T1000 (cell line): ENCODE measurements at regions not wholly inside any gene's neighbourhood (a gene's known extent, or its start where the extent isn't known, plus 50 kb on each side); places are given as distances from the start of the nearest gene placed in this dataset.

Experiments used
- DNase-seq: peaks from one replicate; lab custom pipeline; 2025; ENCODE audit warnings: mixed read lengths; lab: John Stamatoyannopoulos, UW

DNA sequence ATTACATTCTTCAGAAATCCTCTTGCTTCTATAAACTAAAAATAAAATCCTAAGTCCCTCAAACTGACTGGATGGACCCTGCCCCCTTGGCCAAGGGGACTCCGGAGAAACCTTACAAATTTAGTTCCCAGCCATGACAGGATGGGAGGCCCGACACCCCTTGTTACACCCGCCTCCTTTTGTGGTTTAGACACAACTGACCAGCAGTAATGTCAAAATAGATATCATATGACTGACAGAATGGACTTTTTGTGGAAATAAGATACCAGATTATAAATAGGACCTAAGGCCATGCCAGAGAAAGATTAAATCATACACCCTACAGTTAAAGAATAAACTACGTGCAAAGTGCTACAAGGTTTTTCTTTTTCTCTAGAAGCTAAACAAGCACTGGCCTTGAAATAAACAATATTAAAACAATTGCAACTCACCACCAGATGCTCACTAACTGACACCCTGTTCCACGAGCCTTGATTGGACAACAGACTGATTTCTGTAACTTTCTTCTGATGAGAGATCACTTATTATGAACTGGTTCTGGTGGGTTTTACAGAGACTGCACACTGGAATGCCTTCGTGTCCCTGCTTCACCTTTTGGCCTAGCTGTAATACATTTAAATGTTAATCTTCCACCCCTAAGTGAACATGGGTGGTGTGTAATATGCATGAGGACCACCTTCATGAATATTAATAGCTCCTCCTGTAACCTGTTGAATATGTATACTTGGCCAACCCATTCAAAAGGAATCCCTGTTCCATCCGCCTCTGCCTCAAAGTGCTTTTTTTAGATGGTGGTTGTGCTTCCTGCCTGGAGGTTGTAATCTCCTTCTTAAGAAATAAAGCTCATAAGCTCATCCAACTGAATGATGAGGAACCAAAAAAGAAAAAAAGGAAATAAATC, 99.6 kb downstream of the ODF2L start:
- DNase-seq: no peak

DNA sequence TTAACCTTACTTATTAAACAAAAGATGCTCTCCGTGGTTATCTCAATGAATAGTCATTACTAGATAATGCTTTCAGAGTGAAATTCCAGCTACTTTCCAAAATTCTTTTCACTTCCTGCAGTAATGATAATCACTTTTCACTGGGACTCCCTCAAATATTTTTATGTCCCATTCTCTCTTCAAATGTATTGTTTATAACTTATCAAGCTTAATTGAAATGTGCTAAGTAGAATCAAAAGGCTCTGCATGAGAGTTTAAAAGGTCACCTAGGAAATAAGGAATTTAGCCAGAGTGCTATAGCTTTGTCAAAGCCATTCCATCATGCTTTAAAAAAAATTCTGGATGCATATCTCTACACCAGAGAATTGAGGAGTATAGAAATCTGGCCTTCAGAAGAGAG, 106.4 kb downstream of the ODF2L start:
- no peak for DNase-seq

DNA sequence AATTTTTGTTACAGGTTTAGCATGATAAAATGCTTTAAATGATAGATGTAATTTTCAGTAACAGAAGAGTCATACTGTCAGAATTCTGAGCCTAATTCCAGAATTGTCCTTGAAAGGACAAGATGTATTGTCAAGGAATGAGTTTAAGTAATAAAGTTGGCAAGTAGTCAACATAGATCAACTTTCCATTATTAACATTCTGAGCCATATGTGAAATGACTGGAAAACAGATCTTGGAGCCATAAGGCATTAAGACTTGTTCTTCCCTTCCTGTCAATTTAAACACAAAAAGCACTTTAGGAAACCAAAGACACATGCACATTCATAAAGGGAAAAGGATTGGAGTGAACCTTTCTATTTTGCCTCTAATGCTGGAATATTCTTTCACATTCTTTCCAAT, 107.0 kb downstream of the ODF2L start:
- DNase-seq: no peak

DNA sequence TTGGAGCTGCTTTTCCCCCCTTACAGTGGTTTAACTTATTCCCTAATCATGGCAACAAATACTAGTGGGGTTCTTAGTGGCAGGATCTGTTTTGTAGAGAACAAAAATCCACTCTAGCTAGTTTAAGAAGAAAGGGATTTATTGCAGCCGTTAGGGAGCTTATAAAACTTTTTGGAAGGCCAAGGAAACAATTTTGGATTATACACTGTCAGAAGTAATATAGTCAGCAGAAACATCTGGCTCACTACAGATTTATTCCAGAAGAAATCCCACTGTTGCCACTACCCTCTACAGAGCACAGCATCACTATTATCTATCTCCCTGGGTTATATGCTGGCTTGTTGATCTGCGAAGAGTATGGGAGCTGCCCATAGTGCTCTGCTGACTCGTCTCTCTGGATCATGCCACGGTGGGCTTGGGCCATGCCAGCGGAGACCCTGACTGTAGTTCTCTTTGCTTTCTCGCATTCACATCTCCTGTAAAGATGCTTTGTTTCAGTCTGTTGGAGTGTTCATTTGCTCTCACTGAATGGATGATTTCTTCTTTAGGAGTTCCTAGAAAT, 107.5 kb downstream of the ODF2L start:
- no peak for DNase-seq

DNA sequence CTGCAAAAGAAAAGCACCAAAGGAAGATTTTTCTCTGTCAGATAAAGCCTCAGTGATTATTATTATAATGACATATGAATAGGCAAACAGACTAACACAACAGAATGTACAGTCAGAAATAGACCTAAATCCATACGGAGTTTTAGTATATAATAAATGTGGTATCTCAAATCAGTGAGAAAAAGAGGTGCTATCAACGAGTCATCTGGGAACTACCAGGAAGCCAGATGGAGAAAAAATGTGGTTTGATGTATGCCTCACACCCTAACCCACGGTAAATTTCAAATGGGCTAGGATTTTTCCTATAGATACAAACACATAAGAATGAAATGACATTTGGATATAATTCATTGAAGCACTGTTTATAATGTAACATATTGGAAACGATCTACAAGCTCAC, 110.3 kb downstream of the ODF2L start:
- no peak for DNase-seq

DNA sequence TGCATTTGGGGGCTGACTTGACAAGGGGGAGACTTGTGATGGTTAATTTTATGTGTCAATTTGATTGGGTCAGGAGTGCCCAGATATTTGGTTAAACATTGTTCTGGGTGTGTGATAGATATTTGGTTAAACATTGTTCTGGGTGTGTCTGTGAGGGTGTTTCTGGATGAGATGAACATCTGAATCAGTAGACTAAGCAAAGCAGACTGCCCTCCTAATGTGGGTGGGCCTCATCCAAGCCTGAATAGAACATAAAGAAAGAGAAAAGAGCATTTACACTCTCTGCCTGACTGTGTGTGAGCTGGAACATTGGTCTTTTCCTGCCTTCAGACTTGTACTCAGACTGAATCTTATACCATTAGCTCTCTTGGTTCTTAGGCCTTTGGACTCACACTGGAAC, 113.5 kb downstream of the ODF2L start:
- no peak for DNase-seq

DNA sequence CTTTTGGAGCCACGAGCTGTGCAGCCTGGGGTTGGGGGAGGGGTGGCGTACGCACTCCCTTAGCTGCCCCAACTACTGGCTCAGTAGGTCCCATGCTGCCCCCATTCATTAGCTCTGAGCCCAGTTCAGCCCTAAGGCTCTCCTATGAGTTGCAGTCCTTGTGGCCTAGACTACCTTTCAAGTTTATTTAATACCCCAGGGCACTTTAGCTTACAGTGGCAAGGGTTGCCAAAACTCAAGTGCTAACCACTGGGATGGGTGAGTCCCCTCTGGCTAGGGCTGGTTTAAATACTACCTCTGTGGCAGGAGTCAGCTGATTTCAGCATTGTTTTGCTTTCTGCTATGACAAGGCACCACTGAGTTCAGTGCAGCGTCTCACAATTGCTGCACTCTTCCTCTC, 118.2 kb downstream of the ODF2L start:
- DNase-seq: no peak

DNA sequence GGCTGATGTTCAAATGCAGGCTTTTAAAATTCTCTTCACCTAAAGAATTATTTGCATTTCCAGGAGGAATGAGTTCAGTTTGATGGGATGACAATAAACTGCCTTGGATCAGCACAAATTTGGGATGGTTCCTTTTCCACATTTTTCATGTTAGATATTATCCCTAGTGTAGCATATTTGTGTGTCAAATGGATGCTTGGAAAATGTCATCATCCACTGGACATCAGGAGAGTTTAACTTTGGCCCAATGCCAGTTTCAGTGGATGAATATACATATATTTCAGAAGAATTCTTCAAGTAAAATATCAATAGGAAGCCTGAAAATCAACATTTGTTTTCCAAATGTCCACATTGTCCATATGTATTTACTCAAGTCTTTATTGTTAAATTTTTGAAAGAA, 116.5 kb upstream of the COL24A1 start:
- DNase-seq: no peak

DNA sequence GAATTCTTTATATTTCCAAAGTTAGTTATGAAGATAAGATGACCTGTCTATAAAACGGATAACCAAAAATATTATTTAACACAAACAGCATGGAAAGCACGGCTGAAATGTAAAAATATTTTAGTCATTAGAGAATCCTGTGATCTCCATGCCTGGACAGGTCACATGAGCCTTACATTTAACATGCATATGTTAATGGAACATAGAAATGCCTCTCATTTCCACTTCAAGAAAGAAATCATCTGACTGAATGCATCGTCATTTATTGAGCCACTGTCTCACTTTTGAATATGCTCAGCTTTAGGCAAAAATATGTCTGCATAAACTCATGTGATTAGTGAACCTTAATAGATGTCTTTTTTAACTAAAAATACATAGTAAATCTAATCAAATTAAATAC, 115.5 kb upstream of the COL24A1 start:
- DNase-seq: no peak

DNA sequence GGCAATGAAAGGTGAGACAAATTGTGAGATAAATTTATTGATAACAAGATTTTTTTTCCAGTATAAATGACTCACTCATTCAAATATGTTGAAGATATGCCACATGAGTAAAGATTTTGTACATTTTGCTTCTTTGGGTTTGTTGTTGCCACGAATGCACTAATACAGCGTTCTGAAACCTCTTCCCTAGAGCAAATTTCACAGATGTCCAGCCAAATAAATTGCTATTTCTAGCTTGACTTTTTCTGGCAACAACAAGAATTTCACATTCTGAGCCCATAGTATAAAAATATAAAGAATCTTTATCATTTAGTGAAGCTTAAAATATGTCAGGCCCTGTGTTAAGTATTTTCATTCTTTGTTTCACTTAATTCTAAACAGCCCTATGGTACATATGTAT, 114.5 kb upstream of the COL24A1 start:
- no peak for DNase-seq

DNA sequence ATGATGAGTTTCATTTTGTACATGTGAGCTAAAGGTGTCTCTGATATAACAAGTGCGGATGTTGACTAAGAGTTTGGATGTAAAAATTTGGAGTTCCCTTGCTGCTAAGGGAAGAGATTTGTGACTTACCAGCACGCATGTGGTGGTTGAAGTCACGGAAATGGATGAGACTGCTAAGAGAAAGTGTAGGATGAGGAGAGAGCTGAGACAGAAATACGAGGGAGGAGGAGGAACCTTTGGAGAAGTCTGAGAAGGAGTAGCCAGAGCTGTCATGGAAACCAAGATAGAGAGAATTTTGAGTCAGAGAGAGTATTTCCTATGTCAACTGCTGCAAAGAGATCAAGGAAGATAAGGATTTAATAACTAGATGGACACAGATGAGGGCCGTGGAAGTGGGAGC, 106.5 kb upstream of the COL24A1 start:
- no peak for DNase-seq

DNA sequence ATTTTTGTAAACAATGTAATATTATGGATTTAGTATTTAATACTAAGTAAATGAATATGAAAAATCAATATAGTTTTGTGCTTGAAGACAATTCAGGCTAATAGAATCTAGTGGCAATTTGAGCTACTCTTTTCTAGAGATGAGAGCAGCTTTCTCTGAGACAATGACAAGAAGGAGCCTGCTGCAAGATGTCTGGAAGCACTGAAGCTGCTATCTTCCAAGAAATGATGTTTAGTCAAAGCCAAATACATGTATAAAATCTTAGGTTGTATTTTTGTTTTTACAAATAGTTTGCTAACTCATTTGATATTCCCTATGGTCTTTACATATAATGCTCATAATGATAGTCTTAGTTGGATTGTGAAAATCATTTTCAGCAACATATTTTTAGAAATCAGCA, 103.9 kb upstream of the COL24A1 start:
- no peak for DNase-seq

DNA sequence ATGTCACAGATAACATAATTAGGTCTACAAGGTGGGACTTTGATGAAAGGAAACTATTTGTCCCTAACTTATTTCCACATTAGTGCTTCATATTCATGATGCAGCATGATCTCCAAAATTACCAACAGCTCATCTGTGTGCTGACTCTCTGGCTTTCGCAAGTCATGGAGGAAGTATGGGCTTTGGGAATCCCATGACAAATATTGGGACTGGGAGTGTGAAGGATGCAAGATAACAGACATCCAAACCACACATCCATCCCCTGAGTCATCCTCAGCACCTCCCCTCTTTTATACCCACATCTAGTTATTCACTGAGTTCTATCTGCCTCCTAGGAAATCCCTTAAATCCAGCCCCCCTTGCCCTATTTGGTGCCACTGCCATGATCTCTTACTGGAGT, 102.8 kb upstream of the COL24A1 start:
- no peak for DNase-seq

DNA sequence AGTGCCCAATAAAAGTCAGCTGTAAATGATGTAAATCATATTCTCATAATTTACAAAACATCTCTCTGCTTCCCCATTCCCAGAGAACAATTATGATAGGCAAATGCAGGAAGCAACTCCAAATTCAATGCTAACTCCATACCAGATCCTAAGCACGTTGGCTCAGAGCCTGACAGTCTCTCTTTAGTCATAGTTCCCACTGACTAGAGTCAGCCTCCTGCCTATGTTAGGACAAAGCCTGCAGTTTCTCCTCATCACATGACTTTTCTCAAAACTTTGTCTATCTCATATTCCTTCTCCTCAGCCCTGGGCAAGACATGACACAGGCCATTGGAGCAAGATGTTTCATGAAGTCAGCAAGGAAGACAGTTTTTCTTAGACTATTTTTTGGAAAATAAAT, 101.5 kb upstream of the COL24A1 start:
- DNase-seq: no peak

DNA sequence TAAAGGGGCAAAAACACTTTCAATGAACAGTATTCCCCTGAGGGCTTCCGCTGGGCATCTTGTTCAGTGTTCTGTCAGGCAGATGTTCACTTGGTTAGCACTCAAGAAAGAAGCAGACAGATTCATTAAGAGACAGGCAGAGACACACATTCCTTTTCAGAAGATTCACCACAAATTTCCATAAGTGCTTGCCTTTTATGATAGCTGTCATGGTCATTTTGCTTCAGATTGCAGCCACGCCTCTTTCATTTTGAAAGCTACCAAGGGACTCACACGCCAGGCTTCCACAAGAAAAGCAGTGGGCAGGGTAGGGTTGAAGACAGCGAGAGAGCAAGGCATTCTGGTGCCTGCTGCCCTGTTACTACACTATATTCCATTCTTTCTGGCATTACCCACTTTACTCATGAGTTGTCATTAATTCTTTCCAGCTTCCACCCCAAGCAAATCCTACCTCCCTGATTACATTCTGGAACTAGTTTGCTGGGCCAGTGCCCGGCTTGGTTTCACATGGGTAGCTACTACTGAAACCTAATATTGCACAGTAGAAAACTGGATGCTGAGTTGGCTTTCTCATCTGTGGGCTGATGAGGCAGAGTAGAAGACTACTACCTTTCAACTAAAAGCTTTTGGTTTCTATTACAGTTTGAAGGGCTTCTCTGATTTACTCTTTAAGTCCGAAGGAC, 91.2 kb upstream of the COL24A1 start:
- no peak for DNase-seq

DNA sequence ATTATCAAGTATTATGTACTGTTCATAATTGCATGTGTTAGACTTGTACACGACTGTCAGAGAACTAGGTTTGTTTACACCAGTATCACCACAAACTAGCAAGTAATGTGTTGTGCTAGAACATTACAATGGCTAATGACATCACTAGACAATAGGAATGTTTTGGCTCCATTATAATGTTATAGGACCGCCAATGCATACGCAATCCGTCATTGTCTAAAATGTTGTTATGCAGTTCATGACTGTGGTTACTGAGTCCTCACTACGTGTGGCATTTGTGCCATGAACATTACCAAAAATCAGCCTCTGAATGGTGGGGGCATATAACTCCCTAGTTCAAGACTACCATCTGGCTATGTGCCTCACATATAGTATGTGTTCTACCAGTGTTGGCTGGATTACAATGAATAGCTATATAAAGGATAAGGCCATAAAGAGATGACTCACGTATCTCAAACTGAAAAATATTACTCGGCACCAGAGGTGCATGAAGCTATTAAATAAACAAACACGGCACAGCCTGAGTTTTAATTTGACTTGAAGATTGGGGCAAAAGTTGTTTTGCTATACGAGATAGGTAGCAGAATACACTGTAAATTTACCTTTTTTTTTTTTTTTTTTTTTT, 89.1 kb upstream of the COL24A1 start:
- no peak for DNase-seq

DNA sequence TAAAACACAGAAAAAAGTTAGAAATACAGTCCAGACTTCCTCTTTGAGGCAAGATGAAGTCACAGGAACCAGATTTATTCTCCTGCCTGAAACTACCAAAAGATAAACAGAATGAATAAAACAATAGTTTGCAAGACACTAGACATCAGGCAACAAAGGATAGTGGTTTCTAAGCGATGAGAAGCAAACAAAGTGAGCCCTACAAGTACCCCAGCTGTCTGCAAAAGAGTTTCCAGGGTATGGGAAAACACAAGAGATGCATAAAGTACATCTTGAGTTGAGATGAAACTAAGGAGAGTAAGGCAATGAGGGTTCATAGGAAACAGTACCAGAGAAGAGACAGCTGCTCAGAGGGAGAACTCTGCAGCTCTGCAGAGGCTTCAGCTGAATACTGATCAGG, 83.3 kb upstream of the COL24A1 start:
- no peak for DNase-seq

DNA sequence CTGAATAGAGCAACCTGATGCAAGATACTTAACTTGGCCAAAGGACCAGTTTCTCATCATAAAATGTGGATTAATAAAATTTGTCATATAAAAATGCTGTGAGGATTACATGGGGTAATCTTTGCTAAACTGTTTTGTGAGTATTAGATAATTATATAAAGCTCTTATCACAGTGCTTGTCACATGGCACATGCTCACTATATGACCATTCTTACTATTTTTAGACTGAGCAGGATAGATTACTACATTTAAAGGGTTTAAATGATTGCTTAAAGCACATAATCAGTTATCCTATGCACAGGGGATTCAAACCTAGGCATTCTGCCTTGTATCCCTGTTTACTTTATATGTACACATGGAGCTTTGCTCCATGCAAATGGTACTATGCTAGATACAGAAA, 82.9 kb upstream of the COL24A1 start:
- DNase-seq: no peak

DNA sequence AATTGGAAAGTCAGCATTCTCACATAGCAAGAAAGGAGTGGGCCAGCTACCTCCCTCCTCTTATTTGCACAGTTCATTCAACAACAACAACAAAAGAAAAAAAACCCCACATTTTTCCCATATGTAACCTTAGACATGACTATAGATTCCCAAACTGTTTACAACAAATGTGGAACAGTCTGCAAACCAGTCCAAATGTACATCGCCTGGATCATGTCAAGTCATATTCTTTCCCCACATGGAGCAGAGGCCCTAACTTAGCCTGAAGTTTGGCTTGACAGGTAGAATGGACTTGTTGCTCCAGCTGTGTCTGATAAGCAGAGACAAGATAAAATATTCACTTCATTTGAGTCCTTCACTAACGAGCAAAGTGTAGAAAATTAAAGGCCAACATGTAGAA, 81.7 kb upstream of the COL24A1 start:
- no peak for DNase-seq

DNA sequence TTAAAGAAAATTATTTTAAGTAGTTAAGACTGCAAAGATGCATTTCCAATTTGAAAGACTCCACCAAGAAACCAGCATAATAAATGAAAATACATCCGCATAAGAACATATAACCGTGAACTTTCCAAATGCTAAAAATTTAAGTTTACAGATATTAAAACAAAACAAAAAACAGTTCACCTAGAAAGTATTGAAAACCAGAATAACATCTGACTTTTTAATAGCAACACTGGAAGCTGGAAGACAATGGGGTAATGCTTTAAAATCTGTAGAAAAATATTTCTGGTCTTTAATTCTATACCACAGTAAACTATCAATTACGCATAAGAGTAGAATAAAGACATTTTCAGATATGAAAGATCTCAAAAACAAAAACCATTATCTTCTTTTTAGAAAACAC, 79.3 kb upstream of the COL24A1 start:
- no peak for DNase-seq

DNA sequence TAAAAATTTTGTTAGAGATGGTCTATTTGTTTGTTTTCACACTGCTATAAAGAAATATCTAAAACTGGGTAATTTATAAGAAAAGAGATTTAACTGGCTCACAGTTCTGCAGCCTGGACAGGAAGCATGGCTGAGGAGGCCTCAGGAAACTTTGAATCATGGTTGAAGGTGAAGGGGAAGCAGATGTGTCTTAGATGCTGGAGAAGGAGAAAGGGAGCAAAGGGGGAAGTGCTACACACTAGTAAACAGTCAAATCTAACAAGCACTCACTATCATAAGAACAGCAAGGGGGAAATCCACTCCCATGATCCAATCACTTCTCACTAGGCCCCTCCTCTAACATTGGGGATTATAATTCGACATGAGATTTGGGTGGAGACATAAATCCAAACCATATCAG, 76.8 kb upstream of the COL24A1 start:
- DNase-seq: no peak

DNA sequence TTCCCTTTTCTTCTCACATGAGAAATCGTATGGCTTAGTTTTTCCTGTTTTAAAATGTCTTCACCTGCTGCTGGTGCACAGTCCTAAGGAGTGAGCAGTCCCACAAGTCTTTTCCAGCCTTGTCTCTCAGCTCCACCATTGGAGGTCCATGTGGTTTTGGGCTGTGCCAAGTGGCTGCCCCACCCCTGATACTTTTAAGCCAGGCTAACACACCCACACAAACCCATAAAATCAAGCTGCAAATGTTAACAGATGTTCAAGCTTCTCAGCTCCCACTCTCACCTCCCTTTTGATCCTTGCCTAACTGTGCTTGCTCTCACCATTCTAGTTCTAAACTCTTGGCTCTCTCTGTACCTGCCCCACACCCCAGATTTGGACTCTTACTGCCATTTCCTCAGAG, 74.5 kb upstream of the COL24A1 start:
- no peak for DNase-seq

DNA sequence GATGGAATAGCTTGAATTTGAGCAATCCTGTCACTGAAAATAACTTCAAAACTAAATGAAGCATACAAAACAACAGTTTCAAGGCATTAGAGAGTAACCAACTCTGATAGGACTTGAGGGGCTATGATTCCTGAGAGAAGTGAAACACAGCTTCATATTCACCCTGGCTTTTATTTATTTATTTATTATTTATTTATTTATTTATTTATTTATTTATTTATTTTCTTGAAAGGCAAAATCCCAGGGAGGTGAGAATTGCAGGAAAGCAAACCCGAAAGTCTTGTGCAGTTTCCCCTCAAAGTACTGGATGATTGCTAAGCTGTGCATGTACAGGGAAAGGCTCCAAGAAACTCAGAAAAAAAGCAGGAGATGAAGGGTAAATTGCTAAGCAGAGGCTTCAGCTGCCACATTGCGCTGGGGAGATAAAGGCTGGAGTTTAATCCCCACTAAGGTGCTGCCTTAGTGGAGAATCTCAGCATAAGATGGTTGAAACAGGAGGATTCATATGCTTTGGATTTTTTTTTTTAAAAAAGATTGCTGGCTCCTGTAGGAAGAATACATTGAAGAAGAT, 72.9 kb upstream of the COL24A1 start:
- DNase-seq: no peak
